GM12891 (cell line): ENCODE measurements at regions not wholly inside any gene's neighbourhood (a gene's known extent, or its start where the extent isn't known, plus 50 kb on each side); places are given as distances from the start of the nearest gene placed in this dataset.
"Not testable (repeated sequence)": the region's sequence is repeated elsewhere in the genome, so short reads cannot be mapped to it uniquely, and the experiment has no call there.

ENCODE experiments used
- DNase-seq: peaks from one replicate; pipeline ENCODE4 v3.0.0; 2011; ENCODE audit warnings: low spot score; ENCODE audit not compliant: insufficient read length
- FAIRE-seq: peaks from 2 replicates; lab custom pipeline; 2011; peaks lifted over from hg19 to GRCh38; lab: Jason Lieb, UNC
- PAX5 ChIP-seq: IDR thresholded peaks from 2 replicates; pipeline ENCODE4 v1.6.1; 2011; ENCODE audit warnings: low read length, moderate library complexity, mild to moderate bottlenecking; ENCODE audit not compliant: insufficient read depth, severe bottlenecking
- POLR2A ChIP-seq: IDR thresholded peaks from 2 replicates; pipeline ENCODE4 v1.6.1; 2011; ENCODE audit warnings: low read depth, low read length, control low read depth
- POLR2AphosphoS5 ChIP-seq: IDR thresholded peaks from 2 replicates; pipeline ENCODE4 v1.6.1; 2011; ENCODE audit warnings: low read depth, low read length, control low read depth
- POU2F2 ChIP-seq: IDR thresholded peaks from 2 replicates; pipeline ENCODE4 v1.6.1; 2011; ENCODE audit warnings: low read depth, mild to moderate bottlenecking, control low read depth, low read length, moderate library complexity
- SPI1 ChIP-seq: IDR thresholded peaks from 2 replicates; pipeline ENCODE4 v1.6.1; 2011; ENCODE audit warnings: low read depth, low read length, control low read depth
- TAF1 ChIP-seq: IDR thresholded peaks from 2 replicates; pipeline ENCODE4 v1.6.1; 2011; ENCODE audit warnings: low read depth, low read length, control low read depth

GRCh38 chr22:22750335-22751042 lies 106.1 kb downstream of the GGTLC2 start:
- no peak for FAIRE-seq
- no peak for TF ChIP-seq PAX5
- DNase-seq = no peak

DNA sequence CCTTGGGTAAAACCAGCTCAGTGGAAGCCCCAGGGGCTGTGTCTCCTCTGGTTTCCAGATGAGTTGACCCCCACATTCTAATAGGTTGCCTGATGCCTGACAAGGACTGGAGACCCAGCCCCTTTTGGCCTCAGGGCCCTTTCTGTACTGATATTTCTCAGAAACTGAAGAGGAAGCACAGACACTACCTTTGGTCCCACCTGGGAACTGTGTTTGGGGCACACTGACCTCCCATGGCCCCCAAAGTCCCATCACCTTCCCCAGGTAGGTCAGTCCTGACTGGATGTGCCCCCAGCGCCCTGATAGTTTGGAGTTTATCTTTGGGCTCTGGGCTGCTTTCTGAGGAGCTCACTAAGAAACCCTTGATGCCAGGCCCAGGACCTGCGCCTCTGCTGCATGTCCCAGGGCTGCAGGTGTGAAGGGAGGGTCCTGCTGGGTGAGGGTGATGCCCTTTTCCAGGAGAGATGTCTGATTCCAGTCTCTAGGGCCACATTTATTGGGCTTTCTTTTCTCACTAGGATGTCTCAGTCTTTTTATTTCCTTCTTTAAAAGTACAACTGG lies 106.7 kb downstream of the GGTLC2 start:
- TF ChIP-seq POLR2A (no peak), POU2F2 (no peak), SPI1 (no peak), TAF1 (no peak)
- FAIRE-seq (no peak), DNase-seq (no peak)

- no peak for DNase-seq
- peak; percentile 59 for FAIRE-seq
- no peak for TF ChIP-seq POLR2AphosphoS5
- TF ChIP-seq PAX5 = no peak
- TF ChIP-seq POU2F2 = no peak
- no peak for TF ChIP-seq SPI1
- no peak for TF ChIP-seq POLR2A
- no peak for TF ChIP-seq TAF1
These were observed 107.8 kb downstream of the GGTLC2 start for GRCh38 chr22:22752199-22752555.

GRCh38 chr22:22752556-22753477 lies 108.4 kb downstream of the GGTLC2 start:
- DNase-seq (no peak), FAIRE-seq (peak; percentile 5)
- TF ChIP-seq PAX5 = no peak
- no peak for TF ChIP-seq SPI1
- no peak for TF ChIP-seq POU2F2
- no peak for TF ChIP-seq POLR2A
- no peak for TF ChIP-seq TAF1
- no peak for TF ChIP-seq POLR2AphosphoS5

- peak; percentile 94 for FAIRE-seq
These were observed 109.3 kb downstream of the GGTLC2 start for GRCh38 chr22:22753526-22754267.

GRCh38 chr22:22754268-22754657 lies 109.8 kb downstream of the GGTLC2 start:
- DNase-seq (no peak), FAIRE-seq (no peak)
- TF ChIP-seq POLR2AphosphoS5 (no peak), POLR2A (no peak), TAF1 (no peak), POU2F2 (no peak), PAX5 (no peak), SPI1 (no peak)

More at GRCh38 chr22:22753526-22754267, 109.3 kb downstream of the GGTLC2 start:
- DNase-seq = peak; percentile 76
- TF ChIP-seq SPI1 = no peak
- TF ChIP-seq POU2F2 = no peak
- no peak for TF ChIP-seq POLR2A
- no peak for TF ChIP-seq POLR2AphosphoS5

DNA sequence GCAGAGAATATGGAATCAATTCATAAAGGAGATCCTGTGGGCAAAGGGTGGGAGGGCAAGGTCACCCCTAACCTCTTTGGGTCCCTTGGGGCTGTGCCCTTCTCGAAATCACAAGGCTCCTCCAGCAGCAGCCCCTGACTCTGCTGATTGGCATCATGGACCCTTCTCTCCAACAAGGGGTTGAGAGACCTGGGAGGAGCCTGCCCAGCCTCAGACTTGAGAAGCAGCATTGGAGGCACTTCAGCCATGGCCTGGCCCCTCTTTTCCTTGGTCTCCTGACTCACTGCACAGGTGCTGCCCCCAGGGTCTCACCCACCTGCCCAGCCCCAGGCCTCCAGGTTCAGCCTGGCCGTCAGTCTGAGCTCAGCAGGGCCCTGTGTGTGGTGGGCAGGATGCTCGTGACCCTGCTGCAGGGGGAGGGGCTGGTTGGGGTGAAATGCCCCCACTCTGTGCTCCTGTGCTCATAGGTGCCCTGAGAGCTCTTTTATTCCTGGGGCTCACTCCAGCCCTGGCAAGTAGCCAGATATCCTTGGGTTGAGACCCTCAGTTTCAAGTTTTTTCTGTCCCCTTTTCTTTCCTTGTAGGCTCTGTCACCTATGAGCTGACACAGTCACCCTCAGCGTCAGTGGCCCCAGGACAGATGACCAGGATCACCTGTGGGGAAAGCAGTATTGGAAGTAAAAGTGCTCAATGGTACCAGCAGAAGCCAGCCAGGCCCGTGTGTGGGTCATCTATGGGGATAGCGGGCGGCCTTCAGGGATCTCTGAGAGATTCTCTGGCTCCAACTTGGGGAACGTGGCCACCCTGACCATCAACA lies 110.8 kb downstream of the GGTLC2 start:
- DNase-seq (no peak), FAIRE-seq (no peak)
- TF ChIP-seq PAX5 = no peak
- TF ChIP-seq POLR2AphosphoS5 = no peak
- no peak for TF ChIP-seq TAF1
- TF ChIP-seq SPI1 = no peak
- no peak for TF ChIP-seq POLR2A
- TF ChIP-seq POU2F2 = no peak

- FAIRE-seq (no peak), DNase-seq (no peak)
- TF ChIP-seq PAX5 = no peak
- TF ChIP-seq POLR2A = no peak
- TF ChIP-seq SPI1 = no peak
- no peak for TF ChIP-seq POU2F2
These were observed 111.3 kb downstream of the GGTLC2 start for GRCh38 chr22:22755778-22756100.

DNA sequence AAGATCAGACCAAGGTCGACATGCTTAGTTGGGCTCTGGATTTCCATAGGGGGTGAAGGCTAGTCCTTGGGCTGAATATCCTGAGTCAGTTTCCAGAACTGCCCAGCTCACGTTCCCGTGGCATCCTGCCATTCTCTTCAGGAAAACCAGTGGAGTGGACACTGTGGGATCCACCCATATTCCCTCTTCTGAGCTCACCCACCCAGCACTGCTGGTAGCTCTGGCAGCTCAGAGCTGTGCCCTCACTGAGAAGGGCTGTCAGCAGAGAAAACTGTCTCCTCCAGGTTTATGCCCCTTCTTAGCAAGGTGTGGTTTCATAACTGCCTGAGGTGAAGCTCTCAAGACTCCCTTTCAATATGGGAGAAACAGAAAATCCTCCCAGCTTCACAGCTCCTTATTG lies 111.7 kb downstream of the GGTLC2 start:
- FAIRE-seq = no peak
- no peak for DNase-seq
- no peak for TF ChIP-seq POLR2A
- no peak for TF ChIP-seq SPI1
- TF ChIP-seq PAX5 = no peak
- no peak for TF ChIP-seq TAF1
- TF ChIP-seq POLR2AphosphoS5 = no peak
- TF ChIP-seq POU2F2 = no peak

GRCh38 chr22:22756551-22757201 lies 112.3 kb downstream of the GGTLC2 start:
- not testable (repeated sequence) for DNase-seq, FAIRE-seq

DNA sequence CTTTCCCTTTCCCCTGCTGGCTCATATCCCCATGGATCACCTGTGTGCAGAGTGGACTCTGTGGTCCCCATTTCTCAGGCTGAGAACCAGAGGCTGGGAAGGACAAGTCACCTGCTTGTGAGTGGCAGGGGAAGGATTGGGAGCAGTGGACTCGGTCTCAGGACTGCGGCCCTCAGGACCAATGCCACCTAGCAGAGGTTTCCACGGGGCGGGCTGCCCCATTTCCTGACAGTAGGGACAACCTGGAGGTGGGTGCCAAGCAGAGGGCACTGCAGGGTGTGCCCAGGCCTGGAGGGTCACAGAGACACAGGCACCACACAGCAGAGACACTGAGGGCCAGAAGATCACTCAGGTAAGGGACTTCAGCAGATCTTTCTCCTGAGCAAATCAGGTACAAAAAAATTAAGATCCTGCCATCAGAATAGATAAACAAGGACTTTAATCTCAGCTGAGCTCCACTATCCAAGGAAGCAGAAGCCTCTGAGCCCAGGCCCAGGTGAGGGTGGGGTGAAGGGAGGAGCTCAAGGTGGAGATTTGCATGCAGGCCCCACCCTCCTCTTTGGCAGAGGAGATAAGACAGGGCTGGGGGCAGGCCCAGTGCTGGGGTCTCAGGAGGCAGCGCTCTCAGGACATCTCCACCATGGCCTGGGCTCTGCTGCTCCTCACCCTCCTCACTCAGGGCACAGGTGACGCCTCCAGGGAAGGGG lies 113.8 kb downstream of the GGTLC2 start:
- not testable (repeated sequence) for FAIRE-seq, DNase-seq
